GM23248 (cell line): ENCODE measurements at regions not wholly inside any gene's neighbourhood (a gene's known extent, or its start where the extent isn't known, plus 50 kb on each side); places are given as distances from the start of the nearest gene placed in this dataset.

Source experiments
- EZH2 ChIP-seq: fragments of 200-600 bp; sonication (generic); IDR thresholded peaks from 2 replicates; pipeline ENCODE4 v1.6.1; 2018; ENCODE audit warnings: antibody characterized with exemption, mild to moderate bottlenecking; ENCODE audit not compliant: insufficient read depth, poor library complexity, severe bottlenecking
- EZH2phosphoT487 ChIP-seq: fragments of 200-600 bp; sonication (generic); IDR thresholded peaks from 2 replicates; pipeline ENCODE4 v1.6.1; 2018; ENCODE audit warnings: antibody characterized with exemption, moderate library complexity, mild to moderate bottlenecking, low read depth; ENCODE audit not compliant: insufficient read depth

DNA sequence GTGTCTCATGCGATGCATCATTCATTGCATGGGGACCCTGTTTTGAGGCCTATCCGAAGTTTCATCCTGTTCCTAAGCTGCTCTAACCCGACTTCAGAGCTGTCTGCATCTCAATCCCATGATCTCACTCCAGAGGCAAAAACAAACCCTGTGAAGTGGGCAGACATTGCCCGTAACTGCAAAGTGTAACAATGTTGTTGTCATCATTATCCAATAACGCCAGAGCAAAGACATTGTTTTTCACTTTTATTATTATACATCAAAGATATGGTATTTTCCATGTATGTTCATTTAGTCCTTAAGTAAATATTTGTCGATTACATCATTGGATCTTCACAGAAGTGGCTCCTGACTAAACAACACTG lies 246.7 kb downstream of the KLF6 start:
- TF ChIP-seq EZH2 (no peak), EZH2phosphoT487 (no peak)
